ENCODE measurements at regions not wholly inside any gene's neighbourhood (a gene's known extent, or its start where the extent isn't known, plus 50 kb on each side); places are given as distances from the start of the nearest gene placed in this dataset.

GRCh38 chr13:107202371-107203023, 634.6 kb upstream of the ARGLU1 start:
- TF ChIP-seq CTCF (IDR thresholded peaks at IDR 0.05) (no peak), POLR2A (IDR thresholded peaks at IDR 0.05) (no peak)
